ENCODE measurements at regions not wholly inside any gene's neighbourhood (a gene's known extent, or its start where the extent isn't known, plus 50 kb on each side); places are given as distances from the start of the nearest gene placed in this dataset.

DNA sequence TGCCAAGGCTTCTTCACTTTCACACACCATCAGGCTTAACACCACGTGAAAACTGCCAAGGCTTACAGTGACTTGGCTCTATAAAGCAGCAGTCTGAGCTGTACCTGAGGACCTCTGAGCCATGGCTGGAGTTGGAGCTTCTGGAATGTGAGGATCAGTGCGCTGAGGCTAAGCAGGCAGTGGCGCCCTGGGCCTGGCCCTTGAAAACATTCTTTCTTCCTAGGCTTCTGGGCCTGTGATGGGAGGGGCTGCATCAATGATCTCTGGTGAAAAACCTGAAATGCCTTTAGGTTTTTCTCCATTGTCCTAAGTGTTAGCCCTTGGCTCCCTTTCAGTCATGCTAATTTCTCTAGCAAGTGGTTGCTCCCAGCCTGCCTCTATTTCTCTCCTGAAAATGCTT is 192.5 kb upstream of the PCDH20 start:
- TF ChIP-seq POLR2A (IDR thresholded peaks at IDR 0.05) (no peak), EP300 (IDR thresholded peaks at IDR 0.05) (no peak), POLR2AphosphoS5 (IDR thresholded peaks at IDR 0.05) (no peak)
- TF ChIP-seq, protein P1, sequence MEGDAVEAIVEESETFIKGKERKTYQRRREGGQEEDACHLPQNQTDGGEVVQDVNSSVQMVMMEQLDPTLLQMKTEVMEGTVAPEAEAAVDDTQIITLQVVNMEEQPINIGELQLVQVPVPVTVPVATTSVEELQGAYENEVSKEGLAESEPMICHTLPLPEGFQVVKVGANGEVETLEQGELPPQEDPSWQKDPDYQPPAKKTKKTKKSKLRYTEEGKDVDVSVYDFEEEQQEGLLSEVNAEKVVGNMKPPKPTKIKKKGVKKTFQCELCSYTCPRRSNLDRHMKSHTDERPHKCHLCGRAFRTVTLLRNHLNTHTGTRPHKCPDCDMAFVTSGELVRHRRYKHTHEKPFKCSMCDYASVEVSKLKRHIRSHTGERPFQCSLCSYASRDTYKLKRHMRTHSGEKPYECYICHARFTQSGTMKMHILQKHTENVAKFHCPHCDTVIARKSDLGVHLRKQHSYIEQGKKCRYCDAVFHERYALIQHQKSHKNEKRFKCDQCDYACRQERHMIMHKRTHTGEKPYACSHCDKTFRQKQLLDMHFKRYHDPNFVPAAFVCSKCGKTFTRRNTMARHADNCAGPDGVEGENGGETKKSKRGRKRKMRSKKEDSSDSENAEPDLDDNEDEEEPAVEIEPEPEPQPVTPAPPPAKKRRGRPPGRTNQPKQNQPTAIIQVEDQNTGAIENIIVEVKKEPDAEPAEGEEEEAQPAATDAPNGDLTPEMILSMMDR (IDR thresholded peaks at IDR 0.05): no peak

All from gastroesophageal sphincter (tissue), 3 donors.